K562 (cell line): ENCODE measurements at regions not wholly inside any gene's neighbourhood (a gene's known extent, or its start where the extent isn't known, plus 50 kb on each side); places are given as distances from the start of the nearest gene placed in this dataset.

Experiments used
- ATAC-seq: fragments of 200-7000 bp; cut with Tn5 transposase; 3 replicates; pipeline ENCODE4 v1.9.1; 2020; ENCODE audit warnings: moderate library complexity
- BruUV-seq: library from RNA; stranded (reverse); fragments of 400-500 nt; replicated peaks from 2 replicates; lab custom pipeline; 2021; lab: Mats Ljungman, UMichigan
- CTCF ChIA-PET: fragments of 300-600 bp; formaldehyde crosslinking; extraction: SDS; loops from one replicate; lab custom pipeline; 2021; ENCODE audit warnings: low intra/inter-chr PET ratio; lab: Yijun Ruan, JAX
- POLR2A ChIA-PET: fragments of 300-600, 350-650 bp; sonication (Branson Sonifier 250); formaldehyde crosslinking; extraction: SDS; loops from one replicate; lab custom pipeline; 2021; ENCODE audit warnings: antibody characterized with exemption, inconsistent platforms; lab: Yijun Ruan, JAX
- DNase-seq, 4 experiments: peaks; one replicate each; pipeline versions ENCODE4 v3.0.0 to v3.0.0-alpha.2; 2011 to 2018; ENCODE audit warnings: low spot score in 3 of 4, mixed read lengths in 3 of 4; ENCODE audit errors: extremely low read depth in 1 of 4
- FAIRE-seq: peaks from 2 replicates; lab custom pipeline; 2011; peaks lifted over from hg19 to GRCh38; lab: Jason Lieb, UNC
- H2AFZ ChIP-seq: 2 replicates; pipeline ENCODE4 v1.6.0; 2011; ENCODE audit warnings: low read depth, low read length, control low read depth, inconsistent platforms
- H3K27ac ChIP-seq: fragments of 200-600 bp; 3 replicates; pipeline ENCODE4 v1.8.0; 2011; ENCODE audit warnings: low read depth, mild to moderate bottlenecking, control low read depth, inconsistent platforms, low read length, moderate library complexity, mixed read lengths; ENCODE audit errors: extremely low read depth
- H3K27me3 ChIP-seq, 2 experiments: fragments of 300-600 bp in 1 of 2; 2 replicates in 1 of 2; 3 replicates in 1 of 2; pipeline versions ENCODE4 v1.6.0 to v1.8.0; 2011; ENCODE audit warnings: inconsistent platforms in 2 of 2, low read length in 2 of 2, mild to moderate bottlenecking in 1 of 2, mixed read lengths in 1 of 2, moderate library complexity in 1 of 2; ENCODE audit not compliant: control insufficient read depth in 2 of 2, insufficient read depth in 2 of 2
- H3K36me3 ChIP-seq: fragments of 300-600 bp; 3 replicates; pipeline ENCODE4 v1.8.0; 2011; ENCODE audit warnings: mild to moderate bottlenecking, low read length, inconsistent platforms; ENCODE audit not compliant: control insufficient read depth, insufficient read depth
- H3K4me1 ChIP-seq, 2 experiments: fragments of 200-600 bp in 1 of 2; replicated peaks in 1 of 2; 2 replicates in 1 of 2; 3 replicates in 1 of 2; pipeline versions ENCODE4 v1.5.1 to v1.8.0; 2011; ENCODE audit warnings: inconsistent platforms in 2 of 2, low read length in 2 of 2, mild to moderate bottlenecking in 1 of 2, mixed read lengths in 1 of 2, moderate library complexity in 1 of 2; ENCODE audit not compliant: control insufficient read depth in 2 of 2, insufficient read depth in 2 of 2
- H3K4me2 ChIP-seq: 2 replicates; pipeline ENCODE4 v1.6.1; 2011; ENCODE audit warnings: low read length, control low read depth, inconsistent platforms, mixed read lengths; ENCODE audit not compliant: insufficient read depth
- H3K4me3 ChIP-seq: fragments of 200-600 bp; sonication (generic), shearing (Covaris generic); 2 replicates; pipeline ENCODE4 v1.5.1; 2016; ENCODE audit warnings: control low read depth, inconsistent platforms
- H3K79me2 ChIP-seq: fragments of 200-600 bp; 3 replicates; pipeline ENCODE4 v1.8.0; 2011; ENCODE audit warnings: low read length, inconsistent platforms; ENCODE audit not compliant: control insufficient read depth, insufficient read depth
- H3K9ac ChIP-seq, 2 experiments: 2 replicates each; pipeline versions ENCODE4 v1.6.0 to v1.6.1; 2011; ENCODE audit warnings: low read depth in 2 of 2, low read length in 2 of 2, control low read depth in 1 of 2, inconsistent platforms in 1 of 2, mild to moderate bottlenecking in 1 of 2, mixed read lengths in 1 of 2; ENCODE audit not compliant: insufficient read depth in 1 of 2
- H3K9me1 ChIP-seq: one replicate; pipeline ENCODE4 v1.6.0; 2011; ENCODE audit warnings: inconsistent platforms, mild to moderate bottlenecking, low read length, moderate library complexity; ENCODE audit not compliant: control insufficient read depth, insufficient read depth
- H3K9me3 ChIP-seq: replicated peaks from 2 replicates; pipeline ENCODE4 v1.5.1; 2011; ENCODE audit warnings: low read depth, low read length, inconsistent platforms; ENCODE audit not compliant: control insufficient read depth, insufficient read depth
- H4K20me1 ChIP-seq: replicated peaks from 2 replicates; pipeline ENCODE4 v1.6.1; 2011; ENCODE audit warnings: low read length, inconsistent platforms, mixed read lengths; ENCODE audit not compliant: control insufficient read depth, insufficient read depth
- CBFA2T3 ChIP-seq: fragments of 450-650 bp; IDR thresholded peaks from 2 replicates; pipeline ENCODE4 v1.6.1; 2017
- DACH1 ChIP-seq: fragments of 450-650 bp; IDR thresholded peaks from 2 replicates; pipeline ENCODE4 v1.6.1; 2018; ENCODE audit not compliant: partially characterized antibody
- DEAF1 ChIP-seq: fragments of 450-650 bp; formaldehyde crosslinking; IDR thresholded peaks from 2 replicates; pipeline ENCODE4 v1.4.0; 2020; ENCODE audit warnings: mild to moderate bottlenecking, moderate library complexity
- IRF2 ChIP-seq: sonication (generic); formaldehyde crosslinking; IDR thresholded peaks from 2 replicates; pipeline ENCODE4 v1.8.1; 2022; ENCODE audit warnings: mild to moderate bottlenecking, missing genetic modification reagents
- MNT ChIP-seq, 2 experiments: fragments of 450-650 bp; conservative IDR thresholded peaks; 2 replicates each; pipeline ENCODE4 v1.6.1; 2017; ENCODE audit warnings: mild to moderate bottlenecking in 2 of 2, moderate library complexity in 2 of 2
- POLR3A ChIP-seq: IDR thresholded peaks from 2 replicates; pipeline ENCODE4 v1.6.1; 2011; ENCODE audit warnings: borderline replicate concordance, mild to moderate bottlenecking, moderate library complexity; ENCODE audit not compliant: insufficient read length, insufficient read depth; ENCODE audit errors: extremely low read depth
- RCOR1 ChIP-seq, 2 experiments: IDR thresholded peaks; 2 replicates each; pipeline ENCODE4 v1.6.1; 2012; ENCODE audit warnings: low read depth in 2 of 2, low read length in 2 of 2, borderline replicate concordance in 1 of 2, improper control_type of control experiment in 1 of 2
- SPI1 ChIP-seq: IDR thresholded peaks from 2 replicates; pipeline ENCODE4 v1.6.1; 2011; ENCODE audit warnings: low read depth, low read length, control low read depth, borderline replicate concordance
- U2AF2 ChIP-seq: fragments of 200-400 bp; formaldehyde crosslinking; optimal IDR thresholded peaks from 2 replicates; pipeline ENCODE3; 2017; ENCODE audit warnings: low read depth, mild to moderate bottlenecking, low read length
- ZNF263 ChIP-seq: sonication (generic); formaldehyde crosslinking; IDR thresholded peaks from 2 replicates; pipeline ENCODE4 v1.8.0; 2022; ENCODE audit warnings: mild to moderate bottlenecking, missing genetic modification reagents, borderline replicate concordance
- WGBS: fragments of 100-300 bp; shearing (Covaris generic); methylation state at CpG from one replicate; pipeline ENCODE4 v1.1.6; 2016; ENCODE audit warnings: low coverage, mixed read lengths; ENCODE audit not compliant: insufficient coverage; ENCODE audit errors: missing lambda C conversion rate; 5-methylcytosine and 5-hydroxymethylcytosine counted together
- in situ Hi-C: fragments of 300-500 bp; cut with MboI; formaldehyde crosslinking; loops from 4 replicates; pipeline ENCODE4 v1.15.0; 2018; ENCODE audit warnings: inconsistent platforms, mixed read lengths
- intact Hi-C: fragments of 100-400 bp; cut with micrococcal nuclease; formaldehyde crosslinking; loops from 2 replicates; pipeline ENCODE4 v1.14.2; 2022

GRCh38 chr3:177652556-177653291, 455.4 kb upstream of the TBL1XR1 start:
- no peaks in the 10 kb centered on the region for H3K79me2 ChIP-seq
- H3K9me3 ChIP-seq, result no peaks in the 10 kb centered on the region
- no peak overlapping the region for H3K27ac ChIP-seq
- H3K9me1 ChIP-seq, result no peaks in the 10 kb centered on the region
- ChIA-PET POLR2A (no interaction called here), CTCF (no interaction called here)
- no peak for DNase-seq
- WGBS, result 41% methylated on average over 5 of the region's 5 CpGs
- intact Hi-C loops (no loop called here), in situ Hi-C loops (no loop called here)
- no peaks in the 10 kb centered on the region for H3K27me3 ChIP-seq
- no peak overlapping the region for H2AFZ ChIP-seq
- no peak for TF ChIP-seq MNT (conservative IDR thresholded peaks at IDR 0.05)
- TF ChIP-seq U2AF2, result no peak
- TF ChIP-seq DACH1, result peak; percentile 11
- peak in 1 of 2 experiments; percentile 44; a peak in 1 of 4 replicates for TF ChIP-seq RCOR1 (IDR thresholded peaks at IDR 0.05; ENCODE audit: borderline replicate concordance in 1 of 2, low read depth in 2 of 2, low read length in 2 of 2)
- TF ChIP-seq CBFA2T3, result 0 out of 2 replicates have a peak, but pooled peaks have one; percentile 10
- no peak for TF ChIP-seq POLR3A
- no peak for TF ChIP-seq ZNF263 (CRISPR knock-in tag)
- no peak for TF ChIP-seq DEAF1 (CRISPR knock-in tag)
- TF ChIP-seq SPI1, result no peak
- no peak for TF ChIP-seq IRF2 (CRISPR knock-in tag)
- H3K36me3 ChIP-seq, result no peaks in the 10 kb centered on the region
- no peaks in the 10 kb centered on the region for H4K20me1 ChIP-seq
- no peaks in the 10 kb centered on the region for H3K4me1 ChIP-seq
- ATAC-seq, result no peak
- peak; percentile 44 for FAIRE-seq
- no peak overlapping the region for H3K9ac ChIP-seq
- no peak overlapping the region for H3K4me3 ChIP-seq
- H3K4me2 ChIP-seq, result no peak overlapping the region
- no TSS peak for BruUV-seq
